K562 (cell line): ENCODE measurements at regions not wholly inside any gene's neighbourhood (a gene's known extent, or its start where the extent isn't known, plus 50 kb on each side); places are given as distances from the start of the nearest gene placed in this dataset.

Experiments
- CHD7 ChIP-seq: fragments of 200-600 bp; sonication (generic); IDR thresholded peaks from one replicate; pipeline ENCODE4 v1.6.1; 2012; ENCODE audit warnings: mild to moderate bottlenecking, low read depth, low read length, inconsistent platforms
- HBP1 ChIP-seq: fragments of 450-650 bp; formaldehyde crosslinking; IDR thresholded peaks from 2 replicates; pipeline ENCODE4 v1.4.0; 2022; ENCODE audit warnings: missing genetic modification characterization
- HLTF ChIP-seq: fragments of 450-650 bp; IDR thresholded peaks from 2 replicates; pipeline ENCODE4 v1.6.1; 2016
- HNRNPH1 ChIP-seq: fragments of 200-400 bp; formaldehyde crosslinking; optimal IDR thresholded peaks from 2 replicates; pipeline ENCODE3; 2017; ENCODE audit warnings: low read depth, mild to moderate bottlenecking, low read length, moderate library complexity
- LARP7 ChIP-seq: fragments of 450-650 bp; IDR thresholded peaks from 2 replicates; pipeline ENCODE4 v1.6.1; 2016
- MEF2D ChIP-seq: conservative IDR thresholded peaks from 2 replicates; pipeline ENCODE4 v1.6.1; 2016; ENCODE audit warnings: low read depth, missing genetic modification characterization, missing compliant biosample characterization
- NONO ChIP-seq, 2 experiments: fragments of 200-400 bp in 1 of 2; fragments of 450-650 bp in 1 of 2; formaldehyde crosslinking in 1 of 2; IDR thresholded peaks; 2 replicates each; pipeline ENCODE4 v1.6.1; 2017; ENCODE audit warnings: low read depth in 2 of 2, mild to moderate bottlenecking in 2 of 2, moderate library complexity in 2 of 2, low read length in 1 of 2
- POLR2AphosphoS2 ChIP-seq: IDR thresholded peaks from 2 replicates; pipeline ENCODE4 v1.6.1; 2012; ENCODE audit warnings: low read length, improper control_type of control experiment
- SRSF3 ChIP-seq: fragments of 200-400 bp; formaldehyde crosslinking; IDR thresholded peaks from 2 replicates; pipeline ENCODE4 v1.6.1; 2016; ENCODE audit warnings: mild to moderate bottlenecking, low read length, moderate library complexity; ENCODE audit not compliant: insufficient read depth
- ZBTB12 ChIP-seq: fragments of 250-450 bp; sonication (Bioruptor Pico); IDR thresholded peaks from 2 replicates; pipeline ENCODE4 v1.4.0; 2020
- ZNF3 ChIP-seq: fragments of 250-450 bp; sonication (Bioruptor Pico); IDR thresholded peaks from 2 replicates; pipeline ENCODE4 v1.5.0; 2021; ENCODE audit warnings: mild to moderate bottlenecking, moderate library complexity

- TF ChIP-seq CHD7 (no peak), MEF2D (tag) (peak; percentile 77), ZNF3 (CRISPR knock-in tag) (peak; percentile 46; the same call in 1 of the 2 replicates), ZBTB12 (CRISPR knock-in tag) (no peak), LARP7 (no peak), NONO (IDR thresholded peaks at IDR 0.05; ENCODE audit: low read depth in 2 of 2, low read length in 1 of 2) (peak in 1 of 2 experiments; percentile 78; a peak in 1 of 4 replicates), HNRNPH1 (no peak), SRSF3 (no peak), HLTF (peak; percentile 56; the same call in 1 of the 2 replicates), POLR2AphosphoS2 (peak; percentile 61; the same call in 1 of the 2 replicates), HBP1 (CRISPR knock-in tag) (0 out of 2 replicates have a peak, but pooled peaks have one; percentile 59)
Measured at GRCh38 chr6:26296857-26297648, 67.9 kb upstream of the BTN3A2 start (continued).
